IPS-15b (cell line): ENCODE measurements at regions not wholly inside any gene's neighbourhood (a gene's known extent, or its start where the extent isn't known, plus 50 kb on each side); places are given as distances from the start of the nearest gene placed in this dataset.
"Not testable (repeated sequence)": the region's sequence is repeated elsewhere in the genome, so short reads cannot be mapped to it uniquely, and the experiment has no call there.

Experiments used
- H3K27me3 ChIP-seq: one replicate; pipeline ENCODE4 v1.6.1; 2013; ENCODE audit warnings: low read length; ENCODE audit not compliant: control insufficient read depth, insufficient read depth
- H3K36me3 ChIP-seq: one replicate; pipeline ENCODE4 v1.6.1; 2013; ENCODE audit warnings: low read length; ENCODE audit not compliant: control insufficient read depth, insufficient read depth
- H3K4me1 ChIP-seq: one replicate; pipeline ENCODE4 v1.6.1; 2013; ENCODE audit warnings: mild to moderate bottlenecking, low read length; ENCODE audit not compliant: control insufficient read depth, insufficient read depth
- H3K4me3 ChIP-seq: one replicate; pipeline ENCODE4 v1.5.1; 2013; ENCODE audit warnings: low read depth, low read length
- H3K9ac ChIP-seq: one replicate; pipeline ENCODE4 v1.6.1; 2013; ENCODE audit warnings: low read depth, mild to moderate bottlenecking, low read length
- H3K9me3 ChIP-seq: one replicate; pipeline ENCODE4 v1.6.1; 2013; ENCODE audit warnings: mild to moderate bottlenecking, low read length; ENCODE audit not compliant: control insufficient read depth, insufficient read depth

DNA sequence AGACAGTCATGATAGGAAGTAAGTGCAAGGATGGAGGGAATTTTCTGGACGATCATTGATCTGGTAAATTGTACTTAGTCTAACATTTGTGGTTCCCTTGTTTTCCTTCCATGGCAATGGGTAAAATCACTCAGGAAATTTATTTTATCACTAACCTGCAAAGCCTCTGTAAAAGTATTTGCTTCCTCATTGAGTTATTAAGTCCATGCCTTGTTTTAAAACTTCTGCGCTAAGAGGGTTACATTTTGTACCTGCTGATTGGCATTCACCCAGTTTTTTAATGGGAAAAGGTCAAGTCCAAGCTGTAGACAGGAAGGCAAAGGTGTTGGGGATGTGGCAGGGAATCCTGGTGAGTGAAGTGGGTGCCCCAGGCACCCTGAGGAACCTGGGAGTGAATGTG lies 146.2 kb upstream of the NR2F2 start:
- Histone ChIP-seq H3K4me1 (peaks cover 7% of the 10 kb centered on the region), H3K36me3 (no peaks in the 10 kb centered on the region), H3K9me3 (no peaks in the 10 kb centered on the region), H3K4me3 (no peak overlapping the region), H3K27me3 (peaks cover 2% of the 10 kb centered on the region), H3K9ac (no peak overlapping the region)

DNA sequence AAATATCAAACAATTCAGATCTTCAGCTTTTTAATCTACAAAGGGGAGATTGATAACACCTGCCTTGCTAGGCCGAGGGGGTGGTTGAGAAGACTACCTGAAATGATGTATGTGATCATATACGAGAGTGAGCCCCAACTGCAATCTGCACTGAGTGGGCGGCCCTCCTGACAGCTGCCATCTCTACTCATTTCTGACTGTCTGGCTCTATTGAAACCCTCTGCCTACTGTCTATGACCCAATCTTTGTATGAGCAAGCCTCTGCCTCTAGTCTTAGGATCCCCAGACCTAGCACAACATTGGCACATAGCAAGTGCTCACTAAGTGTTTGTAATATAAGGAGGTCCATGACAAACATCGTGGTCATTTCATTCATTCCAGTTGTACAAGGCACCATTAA lies 144.4 kb upstream of the NR2F2 start:
- Histone ChIP-seq H3K27me3 (peaks cover 2% of the 10 kb centered on the region), H3K4me3 (no peak overlapping the region), H3K36me3 (no peaks in the 10 kb centered on the region), H3K9ac (no peak overlapping the region), H3K4me1 (peaks cover 7% of the 10 kb centered on the region), H3K9me3 (no peaks in the 10 kb centered on the region)

DNA sequence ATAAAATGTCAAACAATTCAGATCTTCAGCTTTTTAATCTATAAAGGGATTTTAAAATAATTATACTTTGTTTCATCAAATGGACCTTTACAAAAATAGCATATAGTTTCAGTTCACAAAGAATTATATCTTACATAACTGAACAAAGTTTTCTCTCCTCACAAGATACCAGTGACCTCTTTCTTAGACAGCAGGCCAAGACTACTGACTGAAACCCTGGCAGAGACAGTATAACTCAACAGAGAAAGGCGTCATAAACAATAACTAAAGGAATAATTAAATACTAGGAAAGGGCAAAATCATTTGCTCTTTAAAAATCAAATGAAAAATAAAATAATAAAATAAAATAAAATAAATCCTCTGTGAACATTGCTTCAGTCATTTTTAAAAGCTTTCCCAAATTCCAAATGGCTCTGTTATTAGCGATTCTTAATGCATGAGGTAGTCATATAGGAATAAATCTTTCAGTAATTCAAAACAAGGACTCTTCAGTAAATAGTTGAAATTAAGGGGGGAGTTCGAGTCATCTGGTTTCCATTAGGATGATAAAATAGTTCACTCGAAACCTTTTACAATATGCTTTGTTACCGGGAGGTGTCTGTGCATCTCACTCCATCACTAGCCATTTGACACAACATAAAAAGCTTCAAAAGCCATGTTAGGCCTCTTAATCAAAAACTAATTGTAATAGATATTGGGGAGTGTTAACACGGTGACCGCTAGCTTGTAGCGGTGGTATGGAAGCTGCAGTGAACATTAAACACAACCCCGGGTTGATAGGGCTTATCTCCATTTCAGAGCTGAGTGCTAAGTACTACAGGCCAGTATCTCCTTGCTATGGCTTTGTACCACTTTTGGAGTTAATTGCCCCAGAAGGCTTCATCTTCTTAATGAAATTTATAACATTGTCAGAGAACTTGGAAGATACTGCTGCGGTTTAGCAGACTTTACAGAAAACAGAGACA lies 142.9 kb upstream of the NR2F2 start:
- H3K4me3 ChIP-seq = no peak overlapping the region
- H3K9me3 ChIP-seq = no peaks in the 10 kb centered on the region
- H3K36me3 ChIP-seq = no peaks in the 10 kb centered on the region
- no peak overlapping the region for H3K9ac ChIP-seq
- H3K27me3 ChIP-seq = no peaks in the 10 kb centered on the region
- no peaks in the 10 kb centered on the region for H3K4me1 ChIP-seq

DNA sequence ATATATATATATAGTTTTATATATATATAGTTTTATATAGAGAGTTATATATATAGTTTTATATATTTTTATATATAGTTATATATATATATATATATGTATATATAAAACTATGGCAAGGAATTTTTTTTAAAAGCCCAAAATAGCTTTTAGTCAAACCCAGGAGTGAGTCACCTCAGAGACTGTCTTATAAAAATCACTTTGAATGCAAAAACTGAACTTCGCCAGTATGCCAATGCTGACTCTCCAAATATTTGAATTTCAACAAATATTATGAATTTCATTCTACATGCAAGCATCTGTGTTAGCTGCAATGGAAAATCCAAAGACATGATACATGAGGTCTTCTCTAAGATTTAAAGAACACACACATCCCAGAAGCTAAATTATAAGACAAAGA lies 132.8 kb upstream of the NR2F2 start:
- Histone ChIP-seq H3K9ac (no peak overlapping the region), H3K27me3 (no peaks in the 10 kb centered on the region), H3K36me3 (no peaks in the 10 kb centered on the region), H3K4me1 (no peaks in the 10 kb centered on the region), H3K9me3 (no peaks in the 10 kb centered on the region), H3K4me3 (no peak overlapping the region)

DNA sequence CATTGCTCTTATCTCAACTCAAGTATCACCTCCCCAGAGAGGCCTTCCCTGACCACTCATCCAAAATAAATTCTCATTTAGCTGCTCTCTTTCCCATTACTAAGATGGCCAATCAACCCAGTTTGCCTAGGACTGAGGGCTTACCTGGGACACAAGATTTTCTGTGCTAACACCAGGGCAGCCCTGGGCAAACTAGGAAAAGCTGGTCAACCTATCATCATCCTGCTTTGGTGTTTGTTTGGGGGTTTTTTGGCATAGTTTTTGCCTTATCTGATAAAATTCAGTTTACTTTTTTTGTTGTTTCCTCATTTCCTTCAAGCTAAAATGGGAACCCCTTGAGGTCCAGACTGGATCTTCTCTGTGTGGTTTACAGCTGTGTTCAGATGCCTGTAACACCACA lies 131.4 kb upstream of the NR2F2 start:
- H3K4me3 ChIP-seq = no peak overlapping the region
- H3K4me1 ChIP-seq = no peaks in the 10 kb centered on the region
- no peaks in the 10 kb centered on the region for H3K36me3 ChIP-seq
- H3K9me3 ChIP-seq = no peaks in the 10 kb centered on the region
- H3K9ac ChIP-seq = no peak overlapping the region
- no peaks in the 10 kb centered on the region for H3K27me3 ChIP-seq

DNA sequence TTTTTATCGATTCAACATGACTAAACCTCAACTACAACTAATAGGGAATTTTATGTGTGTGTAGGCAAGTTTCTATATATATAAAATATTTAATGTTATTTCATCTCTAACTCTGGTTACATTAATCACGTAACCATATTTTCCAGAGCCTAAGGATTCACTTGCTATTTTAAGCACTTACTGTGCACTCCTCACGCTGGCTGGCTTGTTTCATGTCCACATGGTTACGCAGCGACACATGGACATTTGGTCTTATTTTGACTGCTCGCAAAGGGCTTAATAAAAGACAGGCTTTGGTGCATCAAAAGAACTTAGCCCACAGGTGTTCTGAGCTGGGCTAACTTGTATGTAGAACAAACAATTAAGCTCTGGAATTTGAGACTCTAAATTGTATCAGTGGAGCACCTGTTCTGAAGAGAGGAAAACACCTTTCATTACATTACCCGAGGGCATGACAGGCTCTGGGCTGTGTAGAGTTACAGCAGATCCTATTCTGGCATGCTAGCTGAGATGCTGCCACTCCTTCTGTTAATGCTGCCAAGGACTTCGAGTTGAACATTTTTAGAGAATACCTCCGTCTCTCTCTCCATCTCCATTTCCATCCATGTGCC lies 130.0 kb upstream of the NR2F2 start:
- Histone ChIP-seq H3K36me3 (no peaks in the 10 kb centered on the region), H3K9me3 (no peaks in the 10 kb centered on the region), H3K27me3 (no peaks in the 10 kb centered on the region), H3K9ac (no peak overlapping the region), H3K4me1 (no peaks in the 10 kb centered on the region), H3K4me3 (no peak overlapping the region)

DNA sequence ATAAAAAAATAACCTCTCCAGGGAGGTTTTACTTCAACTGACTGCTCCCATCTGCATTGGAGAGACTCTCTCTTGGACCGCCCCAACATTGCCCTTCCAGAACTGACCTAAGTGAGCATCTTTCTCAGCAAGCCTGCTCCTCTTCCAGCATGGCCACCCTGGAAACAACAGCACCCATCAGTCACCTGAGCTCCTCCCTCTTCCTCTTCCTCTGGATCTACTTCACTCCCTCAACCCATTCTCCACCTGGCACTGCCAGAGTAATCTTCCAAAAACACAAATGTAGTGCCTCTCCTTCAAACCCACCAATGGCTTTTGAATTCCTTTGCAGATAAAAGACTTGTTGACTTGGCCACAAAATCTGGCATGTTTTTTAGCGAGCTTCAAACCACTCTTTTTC lies 128.8 kb upstream of the NR2F2 start:
- H3K4me3 ChIP-seq = no peak overlapping the region
- H3K9me3 ChIP-seq = no peaks in the 10 kb centered on the region
- no peaks in the 10 kb centered on the region for H3K4me1 ChIP-seq
- no peak overlapping the region for H3K9ac ChIP-seq
- H3K27me3 ChIP-seq = no peaks in the 10 kb centered on the region
- no peaks in the 10 kb centered on the region for H3K36me3 ChIP-seq

DNA sequence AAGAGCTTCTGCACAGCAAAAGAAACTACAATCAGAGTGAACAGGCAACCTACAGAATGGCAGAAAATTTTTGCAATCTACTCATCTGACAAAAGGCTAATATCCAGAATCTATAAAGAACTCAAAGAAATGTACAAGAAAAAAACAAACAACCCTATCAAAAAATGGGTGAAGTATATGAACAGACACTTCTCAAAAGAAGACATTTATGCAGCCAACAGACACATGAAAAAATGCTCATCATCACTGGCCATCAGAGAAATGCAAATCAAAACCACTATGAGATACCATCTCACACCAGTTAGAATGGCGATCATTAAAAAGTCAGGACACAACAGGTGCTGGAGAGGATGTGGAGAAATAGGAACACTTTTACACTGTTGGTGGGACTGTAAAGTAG lies 124.9 kb upstream of the NR2F2 start:
- H3K9ac ChIP-seq, H3K4me1 ChIP-seq, H3K4me3 ChIP-seq, H3K9me3 ChIP-seq, H3K36me3 ChIP-seq, H3K27me3 ChIP-seq: not testable (repeated sequence)

DNA sequence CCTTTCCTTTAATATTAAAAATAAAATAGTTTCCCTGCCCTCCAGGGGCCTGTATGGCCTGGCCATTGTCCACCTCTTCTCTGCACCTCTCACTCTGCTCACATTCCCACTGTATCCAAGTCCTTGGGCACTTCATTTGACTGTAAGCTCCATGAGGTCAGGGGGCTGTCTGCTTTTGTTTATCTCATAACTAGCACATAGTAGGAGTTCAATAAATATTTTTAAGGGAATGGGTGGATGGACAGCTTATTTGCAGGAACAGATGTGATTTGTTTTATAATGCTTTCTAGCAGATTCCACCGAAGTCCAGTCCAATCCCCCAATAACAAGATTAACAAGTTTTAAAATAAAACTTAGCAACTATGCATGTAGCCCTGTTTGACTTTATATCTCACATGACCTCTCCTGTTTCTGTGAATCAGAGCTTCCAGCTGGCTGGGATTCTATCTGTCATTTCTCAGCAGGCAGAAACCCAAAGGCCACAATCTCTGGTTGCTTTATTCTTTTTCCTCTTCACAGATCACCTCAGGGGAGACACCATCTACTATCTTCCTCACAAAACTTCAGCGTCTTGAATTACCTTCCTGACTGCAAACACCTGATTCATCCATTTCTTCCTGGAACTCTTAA lies 123.0 kb upstream of the NR2F2 start:
- Histone ChIP-seq H3K4me3 (no peak overlapping the region), H3K36me3 (no peaks in the 10 kb centered on the region), H3K27me3 (no peaks in the 10 kb centered on the region), H3K9me3 (no peaks in the 10 kb centered on the region), H3K9ac (no peak overlapping the region), H3K4me1 (no peaks in the 10 kb centered on the region)

DNA sequence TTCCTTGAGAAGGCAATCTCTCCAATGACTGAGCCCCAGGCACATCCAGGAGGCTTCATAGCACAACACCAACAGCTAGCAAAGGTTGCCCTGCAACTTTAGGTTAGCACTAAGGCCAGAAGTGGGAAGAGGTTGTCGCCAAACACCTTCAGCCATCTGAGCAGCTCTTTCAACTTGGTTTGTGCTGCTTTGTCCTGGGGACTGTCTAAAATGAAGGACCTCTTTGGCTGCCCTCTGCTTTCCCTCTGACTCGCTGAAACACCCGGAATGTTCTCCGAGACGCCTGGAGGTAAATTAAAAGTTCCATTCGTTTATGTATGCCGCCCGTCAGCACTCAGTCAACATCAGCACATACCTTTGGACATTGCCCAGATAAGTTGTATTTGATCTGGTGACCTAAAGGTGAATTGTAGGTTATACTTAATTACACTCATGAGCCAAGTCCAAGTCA lies 121.2 kb upstream of the NR2F2 start:
- no peak overlapping the region for H3K9ac ChIP-seq
- no peaks in the 10 kb centered on the region for H3K36me3 ChIP-seq
- H3K27me3 ChIP-seq = no peaks in the 10 kb centered on the region
- no peaks in the 10 kb centered on the region for H3K4me1 ChIP-seq
- H3K4me3 ChIP-seq = no peak overlapping the region
- H3K9me3 ChIP-seq = no peaks in the 10 kb centered on the region

DNA sequence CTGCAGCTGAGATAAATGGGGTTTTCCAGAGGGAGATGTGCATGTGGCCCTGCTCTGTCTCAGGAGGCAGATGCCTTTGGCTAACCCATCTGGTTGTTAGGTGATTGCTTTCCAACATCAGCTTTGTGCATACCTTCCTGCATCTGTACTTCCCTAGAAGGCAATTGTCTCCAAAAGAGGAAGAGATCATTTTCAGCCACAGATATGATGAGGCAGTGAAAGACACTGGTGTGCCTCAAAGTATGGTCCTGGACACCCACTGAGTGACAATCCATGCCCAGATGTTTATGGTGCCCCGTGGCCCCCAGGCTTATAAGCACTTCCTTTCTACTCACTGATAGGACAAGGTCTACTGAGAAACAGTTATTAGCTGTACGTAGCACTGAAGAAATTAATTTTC lies 117.5 kb upstream of the NR2F2 start:
- Histone ChIP-seq H3K9ac (no peak overlapping the region), H3K27me3 (no peaks in the 10 kb centered on the region)

DNA sequence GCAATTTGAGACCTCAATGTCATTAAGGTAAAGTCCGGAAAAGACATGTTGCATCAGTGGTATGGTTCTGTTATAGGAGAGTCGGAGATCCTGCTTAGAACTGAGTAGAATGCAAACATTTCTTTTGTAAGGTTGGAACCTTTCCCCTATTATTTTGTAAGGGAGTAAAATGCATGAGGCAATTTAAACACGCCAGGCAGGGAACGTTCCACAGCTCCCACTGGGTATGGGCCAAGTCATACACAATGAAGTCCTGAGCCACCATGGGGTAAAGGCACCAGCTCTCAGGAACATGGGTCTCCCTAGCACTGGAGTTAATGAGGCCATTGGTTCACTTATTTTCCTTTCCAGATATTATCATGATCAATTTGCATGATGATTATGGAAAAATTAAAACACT lies 116.6 kb upstream of the NR2F2 start:
- H3K9ac ChIP-seq = no peak overlapping the region
- no peaks in the 10 kb centered on the region for H3K9me3 ChIP-seq
- no peak overlapping the region for H3K4me3 ChIP-seq
- no peaks in the 10 kb centered on the region for H3K27me3 ChIP-seq
- no peaks in the 10 kb centered on the region for H3K4me1 ChIP-seq
- no peaks in the 10 kb centered on the region for H3K36me3 ChIP-seq

More for the DNA sequence above, 117.5 kb upstream of the NR2F2 start:
- Histone ChIP-seq H3K4me1 (no peaks in the 10 kb centered on the region), H3K4me3 (no peak overlapping the region), H3K9me3 (no peaks in the 10 kb centered on the region), H3K36me3 (no peaks in the 10 kb centered on the region)
